Ovary (tissue), 3 donors: ENCODE measurements at regions not wholly inside any gene's neighbourhood (a gene's known extent, or its start where the extent isn't known, plus 50 kb on each side); places are given as distances from the start of the nearest gene placed in this dataset.

Source experiments
- CTCF ChIP-seq, 3 donors: fragments of 450-650 bp in 2 of 3; fragments of 200-600 bp in 1 of 3; IDR thresholded peaks; one replicate each; pipeline versions ENCODE4 v1.5.1 to v1.8.0; 2016 to 2022; ENCODE audit warnings: antibody characterized with exemption in 3 of 3, mild to moderate bottlenecking in 1 of 3
- EP300 ChIP-seq: sonication (generic); formaldehyde crosslinking; IDR thresholded peaks from one replicate; pipeline ENCODE4 v1.6.1; 2017; ENCODE audit warnings: antibody characterized with exemption
- POLR2A ChIP-seq: fragments of 450-650 bp; IDR thresholded peaks from one replicate; pipeline ENCODE4 v1.6.1; 2017; ENCODE audit warnings: antibody characterized with exemption, mild to moderate bottlenecking, moderate library complexity
- donor health status: DM: no; HTN: no; CAD: no.

- TF ChIP-seq EP300 (no peak), CTCF (IDR thresholded peaks at IDR 0.05) (no peak), POLR2A (no peak)
These were observed 207.7 kb downstream of the PTPRC start for GRCh38 chr1:198846556-198846955.
